PC-9 (cell line): ENCODE measurements at regions not wholly inside any gene's neighbourhood (a gene's known extent, or its start where the extent isn't known, plus 50 kb on each side); places are given as distances from the start of the nearest gene placed in this dataset.

ENCODE experiments used
- BruUV-seq: library from RNA; stranded (reverse); fragments of 400-500 nt; replicated peaks from 2 replicates; lab custom pipeline; 2021; lab: Mats Ljungman, UMichigan
- CTCF ChIA-PET: fragments of 300-600 bp; sonication (Branson Sonifier 250); formaldehyde crosslinking; loops from one replicate; lab custom pipeline; 2022; ENCODE audit warnings: antibody characterized with exemption; lab: Charles Lee
- POLR2A ChIA-PET: fragments of 300-600 bp; sonication (Branson Sonifier 250); formaldehyde crosslinking; loops from one replicate; lab custom pipeline; 2022; ENCODE audit warnings: antibody characterized with exemption; ENCODE audit not compliant: unreplicated experiment; lab: Charles Lee
- DNase-seq, 2 experiments: peaks; one replicate each; pipeline versions ENCODE4 v3.0.0 to v3.0.0-alpha.2; 2015 to 2022; ENCODE audit warnings: mixed read lengths in 1 of 2
- H2AFZ ChIP-seq: fragments of 200-600 bp; sonication (generic); 2 replicates; pipeline ENCODE4 v1.8.1; 2017; ENCODE audit warnings: antibody characterized with exemption
- H3F3A ChIP-seq: fragments of 200-600 bp; sonication (generic); 2 replicates; pipeline ENCODE4 v1.8.1; 2017; ENCODE audit warnings: antibody characterized with exemption, mild to moderate bottlenecking, low read depth; ENCODE audit not compliant: insufficient read depth
- H3K27ac ChIP-seq: fragments of 200-600 bp; sonication (generic); 2 replicates; pipeline ENCODE4 v1.6.1; 2016; ENCODE audit warnings: mixed run types
- H3K27me3 ChIP-seq: fragments of 200-600 bp; sonication (generic); 2 replicates; pipeline ENCODE4 v1.6.1; 2016; ENCODE audit warnings: low read depth, mixed run types; ENCODE audit not compliant: insufficient read depth
- H3K36me3 ChIP-seq: fragments of 200-600 bp; sonication (generic); 2 replicates; pipeline ENCODE4 v1.6.1; 2016; ENCODE audit warnings: low read depth, mixed run types
- H3K4me1 ChIP-seq: fragments of 200-600 bp; sonication (generic); replicated peaks from 2 replicates; pipeline ENCODE4 v1.6.1; 2016; ENCODE audit warnings: mixed run types; ENCODE audit not compliant: insufficient read depth
- H3K4me2 ChIP-seq: fragments of 200-600 bp; sonication (generic); 2 replicates; pipeline ENCODE4 v1.6.1; 2017; ENCODE audit warnings: mixed run types
- H3K4me3 ChIP-seq: fragments of 200-600 bp; sonication (generic); 2 replicates; pipeline ENCODE4 v1.6.1; 2016; ENCODE audit warnings: mixed run types
- H3K79me2 ChIP-seq: fragments of 200-600 bp; sonication (generic); 2 replicates; pipeline ENCODE4 v1.6.1; 2017; ENCODE audit warnings: low read depth, mixed run types
- H3K9me2 ChIP-seq: fragments of 200-600 bp; sonication (generic); 2 replicates; pipeline ENCODE4 v1.8.1; 2017; ENCODE audit warnings: mild to moderate bottlenecking; ENCODE audit not compliant: insufficient read depth
- H3K9me3 ChIP-seq: fragments of 200-600 bp; sonication (generic); 2 replicates; pipeline ENCODE4 v1.8.1; 2016; ENCODE audit warnings: low read depth; ENCODE audit not compliant: insufficient read depth
- H4K20me1 ChIP-seq: fragments of 200-600 bp; sonication (generic); 2 replicates; pipeline ENCODE4 v1.8.1; 2017; ENCODE audit not compliant: insufficient read depth
- EZH2 ChIP-seq: fragments of 200-600 bp; sonication (generic); IDR thresholded peaks from 2 replicates; pipeline ENCODE4 v1.8.0; 2017; ENCODE audit warnings: antibody characterized with exemption, low read depth
- intact Hi-C: fragments of 100-400 bp; cut with micrococcal nuclease; formaldehyde crosslinking; loops from one replicate; pipeline ENCODE4 v1.10.0; 2022; ENCODE audit not compliant: unreplicated experiment
- TF ChIP-seq, protein P1 (sequence below): fragments of 200-600 bp; sonication (generic); conservative IDR thresholded peaks from 2 replicates; pipeline ENCODE4 v1.6.1; 2017; ENCODE audit warnings: mixed run types, antibody characterized with exemption, mild to moderate bottlenecking, moderate library complexity

DNA sequence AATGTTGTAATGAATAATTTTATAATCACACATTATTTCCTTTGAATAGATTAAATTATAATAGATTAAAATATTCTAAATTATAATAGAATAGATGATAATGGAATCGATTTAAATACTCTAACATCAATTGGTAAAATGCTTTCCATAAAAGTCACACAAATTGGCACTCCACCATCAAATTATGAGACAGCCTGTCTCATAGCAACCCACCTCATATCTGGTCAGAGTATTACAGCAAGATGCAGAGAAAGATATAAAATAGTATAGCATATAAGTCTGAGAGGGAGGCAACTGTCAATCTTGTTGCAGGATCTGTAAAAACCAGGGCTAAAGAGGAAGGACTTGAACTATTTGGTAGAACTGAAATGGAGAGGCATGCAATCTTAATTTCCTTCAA, 98.4 kb upstream of the NCKAP5 start:
- DNase-seq: no peak
- peaks cover 5% of the 10 kb centered on the region; the same call in 1 of the 2 replicates for H3K9me3 ChIP-seq
- no peaks in the 10 kb centered on the region for H4K20me1 ChIP-seq
- intact Hi-C loops: no loop called here
- H3K9me2 ChIP-seq: no peaks in the 10 kb centered on the region
- BruUV-seq: no TSS peak
- H3K36me3 ChIP-seq: no peaks in the 10 kb centered on the region
- H2AFZ ChIP-seq: no peak overlapping the region
- ChIA-PET CTCF (no interaction called here), POLR2A (no interaction called here)
- no peak for TF ChIP-seq EZH2
- TF ChIP-seq, protein P1, sequence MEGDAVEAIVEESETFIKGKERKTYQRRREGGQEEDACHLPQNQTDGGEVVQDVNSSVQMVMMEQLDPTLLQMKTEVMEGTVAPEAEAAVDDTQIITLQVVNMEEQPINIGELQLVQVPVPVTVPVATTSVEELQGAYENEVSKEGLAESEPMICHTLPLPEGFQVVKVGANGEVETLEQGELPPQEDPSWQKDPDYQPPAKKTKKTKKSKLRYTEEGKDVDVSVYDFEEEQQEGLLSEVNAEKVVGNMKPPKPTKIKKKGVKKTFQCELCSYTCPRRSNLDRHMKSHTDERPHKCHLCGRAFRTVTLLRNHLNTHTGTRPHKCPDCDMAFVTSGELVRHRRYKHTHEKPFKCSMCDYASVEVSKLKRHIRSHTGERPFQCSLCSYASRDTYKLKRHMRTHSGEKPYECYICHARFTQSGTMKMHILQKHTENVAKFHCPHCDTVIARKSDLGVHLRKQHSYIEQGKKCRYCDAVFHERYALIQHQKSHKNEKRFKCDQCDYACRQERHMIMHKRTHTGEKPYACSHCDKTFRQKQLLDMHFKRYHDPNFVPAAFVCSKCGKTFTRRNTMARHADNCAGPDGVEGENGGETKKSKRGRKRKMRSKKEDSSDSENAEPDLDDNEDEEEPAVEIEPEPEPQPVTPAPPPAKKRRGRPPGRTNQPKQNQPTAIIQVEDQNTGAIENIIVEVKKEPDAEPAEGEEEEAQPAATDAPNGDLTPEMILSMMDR: no peak
- no peak overlapping the region for H3K4me2 ChIP-seq
- H3K27ac ChIP-seq: no peak overlapping the region
- no peaks in the 10 kb centered on the region for H3K4me1 ChIP-seq
- no peaks in the 10 kb centered on the region for H3F3A ChIP-seq
- H3K27me3 ChIP-seq: peaks cover 15% of the 10 kb centered on the region; the same call in 1 of the 2 replicates
- H3K4me3 ChIP-seq: no peak overlapping the region
- no peaks in the 10 kb centered on the region for H3K79me2 ChIP-seq

DNA sequence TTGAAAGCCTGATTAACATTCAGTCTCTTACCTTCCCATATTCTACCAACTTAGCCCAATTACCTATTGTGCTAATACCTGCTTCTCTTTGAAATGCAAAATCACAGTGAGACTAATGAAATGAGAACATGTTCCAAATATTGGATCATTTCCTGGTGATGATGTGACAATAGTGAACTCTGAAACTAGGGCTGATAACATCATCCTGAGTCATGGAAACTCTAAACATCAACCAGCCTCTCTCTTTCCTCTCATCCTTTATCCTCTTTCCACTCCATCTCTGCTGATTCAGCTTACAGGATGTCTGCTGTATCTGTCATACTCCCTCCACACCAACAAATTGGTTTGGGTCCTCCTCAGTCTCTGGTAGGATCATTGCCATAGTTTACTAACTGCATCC, 98.8 kb upstream of the NCKAP5 start:
- no peak for TF ChIP-seq EZH2
- TF ChIP-seq, protein P1: no peak
- H3K27me3 ChIP-seq: peaks cover 12% of the 10 kb centered on the region; the same call in 1 of the 2 replicates
- intact Hi-C loops: no loop called here
- POLR2A ChIA-PET: no interaction called here
- H3K4me1 ChIP-seq: no peaks in the 10 kb centered on the region
- H3K36me3 ChIP-seq: no peaks in the 10 kb centered on the region
- H3K27ac ChIP-seq: no peak overlapping the region
- H3K4me3 ChIP-seq: no peak overlapping the region
- CTCF ChIA-PET: no interaction called here
- no peak overlapping the region for H3K4me2 ChIP-seq
- no TSS peak for BruUV-seq
- H3K9me2 ChIP-seq: no peaks in the 10 kb centered on the region
- no peak overlapping the region for H2AFZ ChIP-seq
- DNase-seq: no peak
- no peaks in the 10 kb centered on the region for H4K20me1 ChIP-seq
- peaks cover 5% of the 10 kb centered on the region; the same call in 1 of the 2 replicates for H3K9me3 ChIP-seq
- H3K79me2 ChIP-seq: no peaks in the 10 kb centered on the region
- no peaks in the 10 kb centered on the region for H3F3A ChIP-seq

DNA sequence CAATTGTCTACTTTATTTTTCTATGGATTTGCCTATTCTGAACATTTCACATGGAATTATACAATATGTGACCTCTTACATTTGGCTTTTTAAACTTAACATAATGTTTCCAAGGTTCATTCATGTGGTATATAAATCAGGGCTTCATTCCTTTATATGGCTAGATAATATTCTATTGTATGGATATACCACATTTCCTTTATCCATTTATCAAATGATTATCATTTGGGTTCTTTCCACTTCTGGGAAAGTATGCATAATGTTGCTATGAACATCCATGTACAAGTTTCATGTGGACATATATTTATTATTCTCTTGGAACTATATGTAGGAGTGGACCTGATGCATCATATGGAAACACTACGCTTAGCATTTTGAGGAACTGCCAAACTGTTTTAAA, 99.7 kb upstream of the NCKAP5 start:
- H4K20me1 ChIP-seq: no peaks in the 10 kb centered on the region
- no peak overlapping the region for H3K4me2 ChIP-seq
- no peaks in the 10 kb centered on the region for H3K4me1 ChIP-seq
- CTCF ChIA-PET: no interaction called here
- H3K79me2 ChIP-seq: no peaks in the 10 kb centered on the region
- POLR2A ChIA-PET: no interaction called here
- H3K9me2 ChIP-seq: no peaks in the 10 kb centered on the region
- H3K36me3 ChIP-seq: no peaks in the 10 kb centered on the region
- H3K4me3 ChIP-seq: no peak overlapping the region
- no TSS peak for BruUV-seq
- no peak for TF ChIP-seq EZH2
- TF ChIP-seq, protein P1: no peak
- no peak overlapping the region for H3K27ac ChIP-seq
- no peaks in the 10 kb centered on the region for H3F3A ChIP-seq
- H3K9me3 ChIP-seq: peaks cover 5% of the 10 kb centered on the region; the same call in 1 of the 2 replicates
- no peak overlapping the region for H2AFZ ChIP-seq
- peaks cover 9% of the 10 kb centered on the region; the same call in 1 of the 2 replicates for H3K27me3 ChIP-seq
- DNase-seq: no peak
- intact Hi-C loops: no loop called here
